Natural killer cell treated with Interleukin-12 subunit alpha and Interleukin-12 subunit beta and Interleukin-15 and Interleukin-18, amount 100 ng/mL, for 72 hours (primary cell): ENCODE measurements at regions not wholly inside any gene's neighbourhood (a gene's known extent, or its start where the extent isn't known, plus 50 kb on each side); places are given as distances from the start of the nearest gene placed in this dataset.
"Not testable (repeated sequence)": the region's sequence is repeated elsewhere in the genome, so short reads cannot be mapped to it uniquely, and the experiment has no call there.

ENCODE experiments used
- ATAC-seq, 2 donors: fragments of 150-1000 bp; cut with Tn5 transposase in 1 of 2; sonication (Bioruptor Pico), chemical (Tn5 transposase) in 1 of 2; 2 replicates each; pipeline ENCODE4 v1.10.0; 2021
- DNase-seq: peaks from one replicate; pipeline ENCODE4 v3.0.0; 2022; ENCODE audit warnings: low spot score
- H3K27ac Mint-ChIP-seq, 2 donors: 1 replicate in 1 of 2; 2 replicates in 1 of 2; pipeline ENCODE4 v1.8.0; 2022; ENCODE audit warnings: mixed read lengths in 2 of 2, mild to moderate bottlenecking in 1 of 2, moderate library complexity in 1 of 2
- H3K27me3 Mint-ChIP-seq, 2 donors: 1 replicate in 1 of 2; 2 replicates in 1 of 2; pipeline ENCODE4 v1.8.0; 2022; ENCODE audit warnings: mixed read lengths in 2 of 2
- H3K36me3 Mint-ChIP-seq: one replicate; pipeline ENCODE4 v1.8.0; 2022; ENCODE audit warnings: mixed read lengths
- H3K4me1 Mint-ChIP-seq, 2 donors: 1 replicate in 1 of 2; 2 replicates in 1 of 2; pipeline ENCODE4 v1.8.0; 2022; ENCODE audit warnings: low read depth in 2 of 2, mixed read lengths in 2 of 2, mild to moderate bottlenecking in 1 of 2
- H3K4me3 Mint-ChIP-seq: one replicate; pipeline ENCODE4 v1.8.0; 2022; ENCODE audit warnings: mixed read lengths
- H3K9me3 Mint-ChIP-seq: 2 replicates; pipeline ENCODE4 v1.8.0; 2022; ENCODE audit warnings: mixed read lengths

GRCh38 chr5:176041248-176041994 is 73.3 kb upstream of the THOC3 start:
- not testable (repeated sequence) for H3K27ac Mint-ChIP-seq, H3K36me3 Mint-ChIP-seq, H3K9me3 Mint-ChIP-seq, H3K4me1 Mint-ChIP-seq, DNase-seq, H3K4me3 Mint-ChIP-seq
- H3K27me3 Mint-ChIP-seq, result peaks cover 7 to 29% of the 10 kb centered on the region in 2 donors
- peak in 1 of 2 donors; percentile 44 for ATAC-seq

GRCh38 chr5:176042020-176042658 is 74.0 kb upstream of the THOC3 start:
- not testable (repeated sequence) for H3K4me1 Mint-ChIP-seq, H3K36me3 Mint-ChIP-seq, H3K9me3 Mint-ChIP-seq, H3K4me3 Mint-ChIP-seq, ATAC-seq, DNase-seq, H3K27ac Mint-ChIP-seq
- peaks cover 5 to 24% of the 10 kb centered on the region in 2 donors for H3K27me3 Mint-ChIP-seq

- H3K4me3 Mint-ChIP-seq, H3K36me3 Mint-ChIP-seq, H3K4me1 Mint-ChIP-seq, ATAC-seq, DNase-seq, H3K9me3 Mint-ChIP-seq, H3K27ac Mint-ChIP-seq: not testable (repeated sequence)
- peaks cover 3 to 12% of the 10 kb centered on the region in 2 donors for H3K27me3 Mint-ChIP-seq
These were observed 75.2 kb upstream of the THOC3 start for GRCh38 chr5:176043252-176043829.

GRCh38 chr5:176043986-176044385 is 75.9 kb upstream of the THOC3 start:
- not testable (repeated sequence) for H3K4me3 Mint-ChIP-seq, H3K36me3 Mint-ChIP-seq, H3K9me3 Mint-ChIP-seq, DNase-seq, H3K4me1 Mint-ChIP-seq, H3K27me3 Mint-ChIP-seq, H3K27ac Mint-ChIP-seq
- ATAC-seq, result peak; percentile 10 to 15

- not testable (repeated sequence) for H3K4me1 Mint-ChIP-seq, H3K27me3 Mint-ChIP-seq, H3K4me3 Mint-ChIP-seq, H3K27ac Mint-ChIP-seq, H3K36me3 Mint-ChIP-seq, ATAC-seq, DNase-seq, H3K9me3 Mint-ChIP-seq
These were observed 76.3 kb upstream of the THOC3 start for GRCh38 chr5:176044431-176044830.

GRCh38 chr5:176045442-176045841 is 77.3 kb upstream of the THOC3 start:
- not testable (repeated sequence) for H3K4me3 Mint-ChIP-seq, H3K36me3 Mint-ChIP-seq, ATAC-seq, H3K27ac Mint-ChIP-seq, H3K9me3 Mint-ChIP-seq, DNase-seq, H3K4me1 Mint-ChIP-seq, H3K27me3 Mint-ChIP-seq

GRCh38 chr5:176048671-176049070 is 80.6 kb upstream of the THOC3 start:
- H3K4me3 Mint-ChIP-seq, H3K4me1 Mint-ChIP-seq, H3K27ac Mint-ChIP-seq, ATAC-seq, DNase-seq, H3K36me3 Mint-ChIP-seq, H3K27me3 Mint-ChIP-seq, H3K9me3 Mint-ChIP-seq: not testable (repeated sequence)

GRCh38 chr5:176060472-176061268 is 92.6 kb upstream of the THOC3 start:
- not testable (repeated sequence) for H3K27ac Mint-ChIP-seq, DNase-seq, H3K9me3 Mint-ChIP-seq, H3K4me1 Mint-ChIP-seq, H3K36me3 Mint-ChIP-seq, H3K4me3 Mint-ChIP-seq, H3K27me3 Mint-ChIP-seq
- ATAC-seq, result peak; percentile 78 to 94

- H3K27me3 Mint-ChIP-seq, H3K4me1 Mint-ChIP-seq, H3K9me3 Mint-ChIP-seq, H3K36me3 Mint-ChIP-seq, DNase-seq, H3K27ac Mint-ChIP-seq, H3K4me3 Mint-ChIP-seq, ATAC-seq: not testable (repeated sequence)
These were observed 93.1 kb upstream of the THOC3 start for GRCh38 chr5:176061269-176061622.

GRCh38 chr5:176061660-176062059 is 93.5 kb upstream of the THOC3 start:
- DNase-seq, H3K4me3 Mint-ChIP-seq, H3K36me3 Mint-ChIP-seq, H3K27me3 Mint-ChIP-seq, H3K4me1 Mint-ChIP-seq, H3K9me3 Mint-ChIP-seq, H3K27ac Mint-ChIP-seq, ATAC-seq: not testable (repeated sequence)

- not testable (repeated sequence) for ATAC-seq, H3K9me3 Mint-ChIP-seq, H3K27me3 Mint-ChIP-seq, H3K4me1 Mint-ChIP-seq, H3K4me3 Mint-ChIP-seq, H3K36me3 Mint-ChIP-seq, DNase-seq, H3K27ac Mint-ChIP-seq
These were observed 98.3 kb upstream of the THOC3 start for GRCh38 chr5:176066262-176066945.

GRCh38 chr5:176067162-176067561 is 99.0 kb upstream of the THOC3 start:
- H3K27me3 Mint-ChIP-seq, ATAC-seq, H3K36me3 Mint-ChIP-seq, H3K9me3 Mint-ChIP-seq, H3K27ac Mint-ChIP-seq, H3K4me3 Mint-ChIP-seq, DNase-seq, H3K4me1 Mint-ChIP-seq: not testable (repeated sequence)

GRCh38 chr5:176067948-176068347 is 99.8 kb upstream of the THOC3 start:
- H3K36me3 Mint-ChIP-seq, ATAC-seq, DNase-seq, H3K27ac Mint-ChIP-seq, H3K4me3 Mint-ChIP-seq, H3K27me3 Mint-ChIP-seq, H3K9me3 Mint-ChIP-seq, H3K4me1 Mint-ChIP-seq: not testable (repeated sequence)
